Hepatocyte (in vitro differentiated cells): ENCODE measurements at regions not wholly inside any gene's neighbourhood (a gene's known extent, or its start where the extent isn't known, plus 50 kb on each side); places are given as distances from the start of the nearest gene placed in this dataset.

ENCODE experiments used
- DNase-seq: peaks from one replicate; pipeline ENCODE4 v3.0.0-alpha.2; 2016; ENCODE audit warnings: low spot score
- H2AFZ ChIP-seq: fragments of 200-600 bp; sonication (generic); 2 replicates; pipeline ENCODE4 v1.6.0; 2016; ENCODE audit warnings: antibody characterized with exemption, mild to moderate bottlenecking
- H3K27ac ChIP-seq: fragments of 200-600 bp; sonication (generic); 2 replicates; pipeline ENCODE4 v1.5.1; 2016; ENCODE audit warnings: mild to moderate bottlenecking
- H3K27me3 ChIP-seq: fragments of 200-600 bp; sonication (generic); 2 replicates; pipeline ENCODE4 v1.6.1; 2016
- H3K36me3 ChIP-seq: fragments of 200-600 bp; sonication (generic); replicated peaks from 2 replicates; pipeline ENCODE4 v1.5.1; 2016; ENCODE audit warnings: low read depth; ENCODE audit not compliant: insufficient read depth
- H3K4me1 ChIP-seq: fragments of 200-600 bp; sonication (generic); 2 replicates; pipeline ENCODE4 v1.5.1; 2016; ENCODE audit warnings: mild to moderate bottlenecking, moderate library complexity; ENCODE audit not compliant: insufficient read depth
- H3K4me2 ChIP-seq: fragments of 200-600 bp; sonication (generic); 2 replicates; pipeline ENCODE4 v1.6.0; 2016
- H3K4me3 ChIP-seq: fragments of 200-600 bp; sonication (generic); 2 replicates; pipeline ENCODE4 v1.5.1; 2016; ENCODE audit warnings: mild to moderate bottlenecking
- H3K79me2 ChIP-seq: fragments of 200-600 bp; sonication (generic); 2 replicates; pipeline ENCODE4 v1.6.0; 2017; ENCODE audit warnings: mild to moderate bottlenecking
- H3K9me2 ChIP-seq: fragments of 200-600 bp; sonication (generic); replicated peaks from 2 replicates; pipeline ENCODE4 v1.6.0; 2017; ENCODE audit warnings: mild to moderate bottlenecking; ENCODE audit not compliant: insufficient read depth
- H3K9me3 ChIP-seq: fragments of 200-600 bp; sonication (generic); 2 replicates; pipeline ENCODE4 v1.5.1; 2016; ENCODE audit warnings: low read depth, mild to moderate bottlenecking
- H4K20me1 ChIP-seq: fragments of 200-600 bp; sonication (generic); 2 replicates; pipeline ENCODE4 v1.6.0; 2016; ENCODE audit warnings: mild to moderate bottlenecking; ENCODE audit not compliant: insufficient read depth, poor library complexity, severe bottlenecking
- EZH2 ChIP-seq: fragments of 200-600 bp; sonication (generic); IDR thresholded peaks from 2 replicates; pipeline ENCODE4 v1.6.1; 2016; ENCODE audit warnings: antibody characterized with exemption, mild to moderate bottlenecking, borderline replicate concordance
- EZH2phosphoT487 ChIP-seq: fragments of 200-600 bp; sonication (generic); IDR thresholded peaks from one replicate; pipeline ENCODE4 v1.6.1; 2018; ENCODE audit warnings: antibody characterized with exemption, mild to moderate bottlenecking, low read depth, moderate library complexity; ENCODE audit not compliant: unreplicated experiment, severe bottlenecking
- WGBS: methylation state at CpG from one replicate; pipeline ENCODE4 v1.1.6; 2016; ENCODE audit warnings: low lambda C conversion rate; ENCODE audit errors: missing lambda C conversion rate; 5-methylcytosine and 5-hydroxymethylcytosine counted together
- TF ChIP-seq, protein P1 (sequence below): fragments of 200-600 bp; sonication (generic); IDR thresholded peaks from 2 replicates; pipeline ENCODE4 v1.5.1; 2016; ENCODE audit warnings: antibody characterized with exemption, mild to moderate bottlenecking; ENCODE audit not compliant: poor library complexity

DNA sequence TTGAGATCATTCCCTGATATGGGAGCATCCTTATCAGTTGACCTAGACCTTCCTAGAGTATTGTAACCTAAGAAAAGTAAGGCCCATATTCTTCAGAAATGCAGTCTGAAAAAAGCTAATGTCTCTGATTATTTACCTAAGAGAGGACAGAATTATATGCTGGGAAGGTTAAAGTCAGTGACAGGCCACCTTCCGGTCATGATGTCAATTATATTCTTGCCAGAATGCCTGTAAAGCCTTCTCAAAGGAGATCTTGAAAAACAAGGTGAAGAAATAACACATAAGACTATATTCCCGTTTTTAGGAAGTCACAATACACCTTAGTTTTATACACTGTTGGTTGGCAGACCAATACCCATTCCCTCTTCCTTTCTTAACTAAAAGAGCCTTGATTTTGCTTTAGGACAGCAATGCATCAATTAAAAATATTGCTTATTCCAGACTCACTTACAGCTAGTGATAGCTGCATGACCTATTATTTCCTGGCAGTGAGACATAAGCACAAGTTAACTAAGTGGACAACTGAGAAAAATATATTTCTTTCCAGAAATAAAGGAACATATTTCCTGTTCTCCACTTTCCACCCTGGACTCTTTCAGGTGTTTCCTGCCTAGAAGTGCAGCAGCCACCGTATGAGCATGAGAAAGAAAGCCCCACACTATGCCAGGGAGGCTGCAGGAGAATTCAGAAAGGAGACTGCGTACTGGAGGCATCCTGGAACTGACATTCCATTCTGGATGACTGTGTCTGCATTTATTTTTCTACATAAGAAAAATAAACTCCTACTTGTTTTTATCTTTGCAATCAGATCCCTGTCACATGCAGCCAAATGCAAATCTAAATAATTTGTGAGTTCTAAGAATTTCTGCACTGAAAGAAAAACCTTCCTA, 332.9 kb upstream of the PTBP2 start:
- Histone ChIP-seq H3K27me3 (no peaks in the 10 kb centered on the region), H3K79me2 (no peaks in the 10 kb centered on the region), H3K36me3 (no peaks in the 10 kb centered on the region), H4K20me1 (no peaks in the 10 kb centered on the region), H3K4me3 (no peak overlapping the region), H3K9me2 (no peaks in the 10 kb centered on the region), H3K27ac (no peak overlapping the region), H3K9me3 (no peaks in the 10 kb centered on the region), H3K4me1 (no peaks in the 10 kb centered on the region), H2AFZ (peak overlapping the region; percentile 15), H3K4me2 (no peak overlapping the region)
- no peak for DNase-seq
- TF ChIP-seq EZH2, result no peak
- WGBS, result 67% methylated on average over 4 of the region's 4 CpGs

DNA sequence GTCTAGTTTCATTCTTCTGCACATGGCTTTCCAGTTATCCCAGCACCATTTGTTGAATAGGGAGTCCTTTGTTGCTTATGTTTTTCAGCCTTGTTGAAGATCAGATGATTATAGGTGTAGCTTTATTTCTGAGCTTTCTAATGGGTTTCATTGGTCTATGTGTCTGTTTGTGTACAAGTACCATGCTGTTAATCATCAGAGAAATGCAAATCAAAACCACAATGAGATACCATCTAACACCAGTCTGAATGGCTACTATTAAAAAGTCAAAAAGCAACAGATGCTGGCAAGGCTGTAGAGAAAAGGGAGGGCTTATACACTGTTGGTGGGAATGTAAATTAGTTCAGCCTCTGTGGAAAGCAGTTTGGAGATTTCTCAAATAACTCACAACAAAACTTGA, 321.5 kb upstream of the PTBP2 start:
- TF ChIP-seq EZH2 (no peak), EZH2phosphoT487 (no peak)
- TF ChIP-seq, protein P1, sequence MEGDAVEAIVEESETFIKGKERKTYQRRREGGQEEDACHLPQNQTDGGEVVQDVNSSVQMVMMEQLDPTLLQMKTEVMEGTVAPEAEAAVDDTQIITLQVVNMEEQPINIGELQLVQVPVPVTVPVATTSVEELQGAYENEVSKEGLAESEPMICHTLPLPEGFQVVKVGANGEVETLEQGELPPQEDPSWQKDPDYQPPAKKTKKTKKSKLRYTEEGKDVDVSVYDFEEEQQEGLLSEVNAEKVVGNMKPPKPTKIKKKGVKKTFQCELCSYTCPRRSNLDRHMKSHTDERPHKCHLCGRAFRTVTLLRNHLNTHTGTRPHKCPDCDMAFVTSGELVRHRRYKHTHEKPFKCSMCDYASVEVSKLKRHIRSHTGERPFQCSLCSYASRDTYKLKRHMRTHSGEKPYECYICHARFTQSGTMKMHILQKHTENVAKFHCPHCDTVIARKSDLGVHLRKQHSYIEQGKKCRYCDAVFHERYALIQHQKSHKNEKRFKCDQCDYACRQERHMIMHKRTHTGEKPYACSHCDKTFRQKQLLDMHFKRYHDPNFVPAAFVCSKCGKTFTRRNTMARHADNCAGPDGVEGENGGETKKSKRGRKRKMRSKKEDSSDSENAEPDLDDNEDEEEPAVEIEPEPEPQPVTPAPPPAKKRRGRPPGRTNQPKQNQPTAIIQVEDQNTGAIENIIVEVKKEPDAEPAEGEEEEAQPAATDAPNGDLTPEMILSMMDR, result no peak
- Histone ChIP-seq H2AFZ (no peak overlapping the region), H3K36me3 (no peaks in the 10 kb centered on the region), H3K4me2 (no peak overlapping the region), H3K9me2 (no peaks in the 10 kb centered on the region), H3K4me1 (no peaks in the 10 kb centered on the region), H3K79me2 (no peaks in the 10 kb centered on the region), H3K27ac (no peak overlapping the region), H3K27me3 (no peaks in the 10 kb centered on the region), H3K9me3 (no peaks in the 10 kb centered on the region), H4K20me1 (no peaks in the 10 kb centered on the region), H3K4me3 (no peak overlapping the region)
- DNase-seq, result no peak

DNA sequence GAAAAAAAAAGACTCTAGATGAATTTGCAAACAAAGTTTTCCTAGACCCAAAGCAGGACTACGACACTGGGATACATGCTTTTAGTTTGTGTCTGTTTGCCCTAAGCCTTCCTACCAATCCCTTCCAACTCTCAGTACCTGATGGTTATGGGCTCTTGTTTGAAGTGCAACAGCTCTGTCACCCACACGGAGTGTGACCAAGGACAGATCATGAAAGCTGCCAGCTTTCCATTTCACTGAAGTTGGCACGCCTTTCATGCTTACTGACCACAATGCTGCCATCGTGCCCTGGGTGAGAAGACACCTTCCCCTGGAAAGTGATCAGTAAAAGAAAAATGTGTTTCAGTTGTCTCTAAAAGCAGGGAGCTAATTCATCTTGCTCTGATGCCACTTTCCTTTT, 312.5 kb upstream of the PTBP2 start:
- Histone ChIP-seq H3K36me3 (no peaks in the 10 kb centered on the region), H3K79me2 (no peaks in the 10 kb centered on the region), H3K9me2 (no peaks in the 10 kb centered on the region), H4K20me1 (no peaks in the 10 kb centered on the region), H3K4me1 (no peaks in the 10 kb centered on the region), H3K27me3 (no peaks in the 10 kb centered on the region), H2AFZ (no peak overlapping the region), H3K9me3 (no peaks in the 10 kb centered on the region), H3K4me3 (no peak overlapping the region), H3K27ac (no peak overlapping the region), H3K4me2 (no peak overlapping the region)
- TF ChIP-seq EZH2phosphoT487 (no peak), EZH2 (no peak)
- TF ChIP-seq, protein P1, result no peak
- no peak for DNase-seq
- 76% methylated on average over 4 of the region's 4 CpGs for WGBS

DNA sequence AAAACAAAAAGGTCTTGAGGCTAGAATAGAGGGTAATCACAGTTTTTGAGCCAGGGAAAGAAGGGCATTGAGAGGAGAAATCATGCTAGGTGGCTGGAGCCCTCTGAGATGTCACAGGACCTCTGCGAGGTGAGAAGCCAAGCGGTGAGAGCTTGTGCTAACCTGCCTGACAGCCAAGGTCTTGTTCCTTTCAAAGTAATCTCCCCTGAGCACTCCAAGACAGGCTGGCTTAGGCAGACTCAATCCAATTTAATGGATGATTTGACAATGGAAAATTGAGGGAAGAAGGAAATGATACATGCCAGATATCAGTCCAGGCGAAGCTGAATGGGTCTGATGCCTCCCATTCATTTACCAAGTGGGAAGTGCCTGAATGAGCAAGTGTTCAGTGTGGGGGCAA, 311.9 kb upstream of the PTBP2 start:
- Histone ChIP-seq H3K9me2 (no peaks in the 10 kb centered on the region), H3K4me1 (no peaks in the 10 kb centered on the region), H3K4me3 (no peak overlapping the region), H4K20me1 (no peaks in the 10 kb centered on the region), H3K27me3 (no peaks in the 10 kb centered on the region), H2AFZ (no peak overlapping the region), H3K27ac (no peak overlapping the region), H3K79me2 (no peaks in the 10 kb centered on the region), H3K9me3 (no peaks in the 10 kb centered on the region), H3K4me2 (no peak overlapping the region), H3K36me3 (no peaks in the 10 kb centered on the region)
- no peak for TF ChIP-seq EZH2phosphoT487
- TF ChIP-seq, protein P1, result no peak
- no peak for TF ChIP-seq EZH2
- no peak for DNase-seq
- WGBS, result 64% methylated on average over 3 of the region's 3 CpGs
